Hypothalamus (tissue), 51 donors: ENCODE measurements at regions not wholly inside any gene's neighbourhood (a gene's known extent, or its start where the extent isn't known, plus 50 kb on each side); places are given as distances from the start of the nearest gene placed in this dataset.
A peak's percentile ranks its signal among the peaks of the same experiment; 100 is the strongest.

Source experiments
- DNase-seq, 51 donors: peaks; one replicate each; lab custom pipeline; 2025; lab: John Stamatoyannopoulos, UW

DNA sequence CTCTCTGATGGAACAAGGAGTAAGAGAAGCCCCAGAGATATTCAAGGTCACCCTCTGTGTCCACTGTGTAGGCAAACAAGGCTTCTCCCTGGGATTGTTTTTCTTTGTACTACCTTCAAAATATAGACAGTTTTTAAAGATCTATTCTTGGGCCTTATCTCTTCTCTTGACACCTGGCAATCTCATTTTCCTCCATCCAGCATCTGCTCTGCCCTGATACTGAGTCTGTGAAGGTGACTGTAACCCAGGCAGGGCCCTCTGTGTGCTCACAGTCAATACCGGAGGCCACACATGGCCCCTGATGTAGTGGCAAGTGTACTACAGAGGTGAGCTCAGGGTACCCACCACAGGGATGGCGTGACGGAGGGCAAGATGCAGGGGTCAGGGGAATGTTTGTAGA lies 221.1 kb downstream of the SNX10 start:
- no peak for DNase-seq

DNA sequence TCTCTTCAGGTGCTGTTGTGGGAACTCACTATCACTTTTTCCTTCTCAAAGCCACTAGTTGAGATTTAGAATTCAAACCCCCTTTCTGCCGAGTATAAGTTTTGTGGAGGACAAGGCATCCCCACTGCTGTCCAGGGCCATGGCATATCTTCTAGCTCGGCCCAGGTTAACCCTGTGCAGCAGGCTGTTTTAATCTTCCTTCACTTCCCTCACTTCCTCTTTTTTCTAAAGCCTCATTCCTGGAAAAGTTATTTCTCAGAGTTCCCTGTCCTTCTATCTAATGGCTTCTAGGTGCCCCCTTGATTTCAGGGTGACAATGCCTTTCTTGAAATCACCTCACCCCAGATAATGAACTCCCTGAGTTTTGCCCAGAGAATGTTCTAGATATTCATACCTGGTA lies 222.3 kb downstream of the SNX10 start:
- DNase-seq: no peak

DNA sequence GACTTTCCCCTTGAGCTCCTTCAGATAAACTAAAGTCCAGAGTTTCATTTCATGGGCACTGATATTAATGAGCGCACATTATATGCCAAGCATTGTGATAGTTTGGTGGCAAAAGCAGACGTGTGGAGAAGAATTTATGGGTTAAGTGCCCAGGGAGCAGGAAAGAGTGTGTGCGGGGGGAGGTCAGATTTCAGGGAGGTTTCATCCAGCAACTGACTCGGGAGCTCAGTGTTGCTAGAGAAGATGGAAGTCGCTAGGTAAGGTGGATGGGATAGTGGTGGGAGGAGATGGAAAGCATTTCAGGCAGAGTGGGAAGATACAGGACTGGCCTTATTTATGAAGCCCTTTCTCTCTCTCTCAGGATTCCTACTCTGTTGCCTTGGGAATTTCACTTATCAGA lies 223.0 kb downstream of the SNX10 start:
- DNase-seq: no peak

DNA sequence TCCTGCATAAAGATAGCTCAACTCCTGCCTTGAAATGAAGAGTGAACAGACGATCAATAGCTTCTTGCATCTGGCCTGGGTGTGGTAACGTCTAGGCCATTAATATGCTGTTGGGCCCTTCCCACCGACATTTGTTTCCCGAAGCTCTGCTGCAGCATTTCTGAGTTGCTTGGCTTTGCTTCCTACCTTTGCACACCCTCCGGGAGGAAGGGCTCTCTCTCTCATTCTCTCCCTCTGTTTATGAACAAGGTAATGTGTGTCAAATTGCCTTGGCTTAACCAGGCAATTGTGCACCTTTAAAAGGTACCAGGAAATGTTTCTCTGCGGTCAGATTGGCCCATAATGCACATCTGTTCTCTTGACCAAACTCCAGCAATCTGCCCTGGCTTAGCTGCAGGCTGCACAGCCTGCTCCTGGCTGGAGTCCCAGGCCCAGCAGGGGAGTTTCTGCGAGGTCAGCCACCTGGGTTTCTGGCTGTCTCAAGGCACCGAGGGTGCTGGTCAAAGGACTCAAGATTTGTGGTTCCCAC lies 223.7 kb downstream of the SNX10 start:
- DNase-seq: peak in 7 of 51 donors; percentile 2 to 8 (median 6)

DNA sequence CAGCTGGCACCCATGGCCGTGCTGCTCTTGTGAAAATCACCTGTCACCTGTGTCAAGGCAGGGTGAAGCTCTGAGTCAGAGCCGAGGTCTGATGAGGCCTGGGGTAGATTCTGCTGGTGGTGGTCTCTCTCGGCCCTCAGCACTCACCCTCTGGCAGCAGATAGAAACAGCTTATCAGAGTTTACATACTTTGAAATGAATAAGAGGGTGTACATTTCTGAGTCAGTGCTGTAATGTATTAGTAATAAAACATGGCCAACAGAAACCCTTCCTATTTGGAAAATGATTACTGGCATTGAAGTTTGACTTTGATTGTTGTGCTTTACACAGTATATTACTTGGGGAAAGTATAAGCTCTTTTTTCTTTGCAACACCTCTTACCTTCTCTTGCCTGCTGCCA lies 228.8 kb downstream of the SNX10 start:
- DNase-seq: no peak

DNA sequence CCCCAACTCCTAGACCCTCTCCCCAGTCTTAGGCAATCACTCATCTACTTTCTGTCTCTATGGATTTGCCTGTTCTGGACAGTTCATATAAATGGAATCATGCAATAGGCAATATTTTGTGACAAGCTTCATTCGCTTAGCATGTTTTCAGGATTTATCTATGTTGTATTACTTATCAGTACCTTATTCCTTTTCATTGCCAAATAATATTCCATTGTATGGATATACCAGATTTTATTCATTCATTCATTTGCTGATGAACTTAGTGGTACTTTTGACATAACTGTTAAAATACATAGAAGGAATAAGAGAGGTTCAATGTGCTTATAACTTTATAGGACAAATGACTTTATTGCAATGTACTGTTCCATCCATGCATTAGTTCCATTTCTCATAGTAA lies 231.0 kb downstream of the SNX10 start:
- DNase-seq: no peak

DNA sequence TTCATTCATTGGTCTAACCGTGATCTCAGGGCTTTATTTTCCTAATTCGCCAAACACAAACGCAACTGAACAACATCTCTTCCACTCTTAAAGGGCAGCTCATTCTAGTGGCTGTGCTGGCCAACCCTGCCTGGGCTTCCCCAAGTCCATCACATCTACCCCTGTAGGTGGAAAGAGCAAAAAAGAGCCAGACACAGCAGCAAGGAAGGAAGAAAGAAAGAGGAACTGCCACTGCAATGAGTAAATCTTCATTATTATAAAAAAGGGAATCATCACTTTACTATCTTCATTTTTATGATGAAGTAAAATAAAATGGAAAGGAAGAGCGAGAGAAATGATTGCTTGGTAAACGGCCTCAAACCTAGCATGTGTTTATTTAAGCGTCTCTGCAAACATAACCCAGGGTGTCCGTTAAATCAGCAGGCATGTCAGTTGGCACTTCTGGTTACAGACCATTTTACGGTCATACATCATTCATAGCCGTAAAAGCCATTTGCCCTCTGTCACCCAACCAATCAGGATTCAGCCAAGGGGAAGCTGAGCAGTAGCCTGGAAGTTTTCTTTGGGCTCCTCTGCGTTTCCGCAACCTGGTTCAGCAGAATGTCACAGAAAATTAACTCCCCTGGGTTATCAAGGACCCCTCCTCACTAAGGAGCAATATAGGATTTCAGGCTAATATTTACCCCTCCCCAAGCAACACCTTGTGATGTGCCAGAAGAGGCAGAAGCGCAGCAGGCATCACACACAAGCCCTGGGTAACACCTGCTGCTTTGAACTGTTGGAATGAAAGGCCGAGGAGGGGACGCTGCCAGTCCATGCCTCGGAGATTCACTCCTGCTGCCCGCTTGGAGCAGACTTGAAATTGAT lies 234.0 kb downstream of the SNX10 start:
- no peak for DNase-seq

DNA sequence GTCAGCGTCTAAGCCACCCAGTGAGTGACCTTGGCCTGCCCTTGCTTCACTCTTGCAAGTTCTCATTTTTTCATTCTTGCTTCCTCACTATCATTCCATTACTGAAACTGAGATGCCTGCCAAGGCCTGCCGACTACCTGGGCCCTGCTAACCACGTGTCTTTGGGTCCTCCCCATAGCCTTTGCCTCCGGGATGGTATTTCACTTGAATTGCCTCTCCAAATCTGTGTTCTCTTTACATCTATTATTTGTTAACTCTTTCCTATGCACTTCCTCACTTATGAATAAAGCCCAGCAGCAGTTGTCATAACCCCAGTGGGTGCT lies 234.6 kb downstream of the SNX10 start:
- DNase-seq: no peak

DNA sequence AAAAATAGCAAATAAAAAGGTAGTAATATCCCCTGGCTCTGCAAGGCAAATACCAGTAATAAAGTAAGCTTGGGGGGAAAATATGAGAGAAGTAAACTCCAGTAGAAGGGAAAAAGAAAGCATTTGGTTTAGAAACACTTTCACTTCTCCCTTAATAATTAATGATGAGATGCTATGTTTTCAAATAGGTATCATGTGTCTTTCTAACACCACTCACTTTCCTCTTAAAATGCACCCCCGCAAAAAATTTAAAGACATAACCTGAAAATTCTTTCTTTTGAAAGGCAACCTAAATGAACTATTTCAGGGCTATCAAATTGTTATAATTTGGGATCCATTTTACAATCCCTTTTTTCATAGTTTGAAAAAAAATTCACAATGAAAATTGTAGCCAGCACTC lies 240.3 kb downstream of the SNX10 start:
- DNase-seq: no peak

DNA sequence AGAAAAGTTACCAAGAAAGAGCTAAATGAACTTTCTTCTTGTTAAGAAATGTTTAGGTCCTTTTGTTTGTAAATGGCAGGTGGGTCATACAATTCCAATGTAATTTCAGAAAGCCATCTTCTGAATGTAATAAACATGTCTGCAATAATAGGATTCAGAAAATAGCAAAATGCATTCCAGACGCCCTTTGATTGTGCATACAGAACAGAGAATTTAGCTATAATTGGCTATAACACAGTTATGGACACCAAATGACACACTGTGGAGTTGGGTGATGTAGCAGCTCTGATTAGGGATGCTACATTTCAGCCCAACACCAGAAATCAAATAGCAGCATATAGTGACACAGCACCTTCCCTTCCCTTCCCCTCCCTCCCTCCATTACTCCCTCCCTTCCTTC lies 240.8 kb downstream of the SNX10 start:
- DNase-seq: no peak

DNA sequence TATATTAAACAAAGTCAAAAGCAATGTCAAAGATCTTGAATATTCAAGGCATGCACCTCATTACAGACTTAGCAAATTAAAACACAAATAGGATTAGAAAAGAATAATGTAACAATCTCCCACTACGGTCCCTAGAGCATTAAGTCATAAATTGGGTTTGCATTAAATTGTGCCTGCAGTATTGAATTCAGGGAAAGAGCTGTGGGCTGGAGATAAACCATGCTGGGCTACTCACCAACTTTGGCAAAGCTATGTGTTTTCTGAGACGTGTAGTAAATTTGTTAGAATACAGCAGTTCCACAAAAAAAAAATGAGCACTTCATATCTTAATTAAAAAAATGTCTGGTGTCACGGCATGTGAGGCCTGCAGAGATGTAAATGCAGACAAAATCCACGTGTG lies 241.6 kb downstream of the SNX10 start:
- no peak for DNase-seq

DNA sequence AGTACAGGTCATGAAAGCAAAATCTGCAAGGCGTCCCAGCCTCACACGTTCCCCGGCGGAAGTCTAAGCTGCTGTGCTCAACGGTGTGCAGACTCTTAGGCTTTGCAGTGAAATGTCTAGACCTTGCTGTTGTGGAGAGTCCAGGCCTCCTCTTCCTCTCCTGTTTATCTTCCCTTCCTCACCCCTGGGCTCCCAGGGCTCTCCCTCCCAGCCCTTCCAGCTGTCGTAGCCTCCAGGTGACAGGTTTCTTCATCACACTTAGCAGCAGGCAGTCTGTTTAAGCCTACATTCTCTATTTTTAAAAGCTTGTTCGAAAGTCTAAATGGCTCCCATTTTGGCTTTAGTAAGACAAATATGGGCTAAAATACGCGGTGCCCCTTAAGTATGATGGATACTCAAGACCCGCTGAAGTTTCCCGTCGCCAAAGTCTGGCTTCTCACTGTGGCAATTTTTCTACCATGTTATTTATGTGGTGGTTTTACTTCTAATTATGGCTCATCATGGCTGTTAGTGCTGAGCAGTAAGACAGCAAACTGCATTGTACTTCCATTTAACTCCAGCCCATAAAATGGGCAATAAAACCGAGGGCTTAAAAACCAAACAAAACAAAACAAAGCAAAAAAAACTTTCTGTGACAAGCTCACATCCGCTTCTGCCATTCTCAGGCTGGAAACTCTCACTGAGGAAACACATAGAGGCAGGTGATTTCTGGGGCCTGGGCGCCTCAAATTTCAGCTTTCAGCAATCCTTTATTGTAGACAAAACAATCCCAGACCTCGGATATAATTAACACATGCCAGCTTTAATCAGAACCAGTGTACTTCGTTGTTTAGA lies 243.2 kb downstream of the SNX10 start:
- DNase-seq: no peak

DNA sequence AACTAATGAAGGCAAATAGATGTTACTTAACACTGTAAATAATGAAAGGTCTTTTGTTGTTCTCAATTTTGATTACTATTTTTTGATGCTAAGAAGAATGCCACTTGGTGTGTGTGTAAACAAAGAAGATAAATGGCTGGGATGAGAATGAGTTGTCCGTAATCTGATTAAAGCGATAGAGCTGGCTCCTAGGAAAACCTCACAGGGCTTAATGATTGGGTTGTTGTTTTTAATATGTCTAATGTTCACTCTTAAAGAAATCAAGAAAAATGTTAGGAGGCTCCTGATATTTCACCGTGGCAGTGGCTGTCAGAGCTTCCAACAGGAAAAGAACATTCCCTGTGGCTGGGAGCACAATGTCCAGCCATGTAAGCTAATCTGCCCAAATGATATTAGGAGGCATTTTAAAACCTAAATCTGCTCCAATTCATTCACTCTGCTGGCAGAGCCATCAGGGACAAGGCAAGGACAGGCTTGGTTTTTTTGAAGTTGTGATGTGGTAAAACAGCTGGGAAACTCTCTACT lies 243.9 kb downstream of the SNX10 start:
- DNase-seq: no peak

DNA sequence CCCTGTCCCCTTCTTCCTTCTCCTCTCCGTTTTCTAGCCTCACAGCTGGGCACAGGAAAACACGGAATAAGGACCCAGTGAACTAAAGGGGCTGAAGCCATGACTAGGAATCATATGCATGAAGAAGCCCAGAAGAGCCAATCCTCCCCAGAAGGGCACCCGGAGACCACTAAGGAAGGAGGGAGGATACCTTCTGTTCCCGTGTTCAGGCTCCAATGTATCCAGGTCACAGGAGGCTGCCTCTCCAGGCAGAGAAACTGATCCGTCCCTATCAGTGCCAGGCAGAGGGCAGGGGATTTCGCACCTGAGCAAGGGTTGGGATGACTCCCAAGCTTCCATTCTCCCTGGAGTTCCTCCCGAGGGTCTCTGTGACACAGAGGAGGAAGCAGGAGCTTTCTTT lies 246.6 kb downstream of the SNX10 start:
- DNase-seq: no peak

DNA sequence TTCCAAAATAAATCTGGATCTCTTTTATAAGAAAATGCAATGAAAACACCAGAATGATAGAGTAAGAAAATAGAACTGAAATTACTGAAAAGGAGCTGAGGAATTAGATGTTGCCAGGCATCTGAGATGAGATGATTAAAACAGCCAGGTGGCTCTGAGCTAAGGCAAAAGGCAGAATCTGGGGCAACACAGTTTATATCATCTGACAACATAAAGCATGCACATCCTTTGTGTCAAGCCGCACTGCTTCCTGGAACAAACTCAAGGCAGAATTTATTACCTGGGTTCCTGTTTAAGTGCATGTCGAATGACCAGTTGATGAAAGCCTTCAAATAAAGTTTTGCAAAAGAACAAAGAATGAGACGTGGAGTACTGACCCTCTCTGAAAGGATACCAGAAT lies 247.0 kb downstream of the SNX10 start:
- DNase-seq: no peak

DNA sequence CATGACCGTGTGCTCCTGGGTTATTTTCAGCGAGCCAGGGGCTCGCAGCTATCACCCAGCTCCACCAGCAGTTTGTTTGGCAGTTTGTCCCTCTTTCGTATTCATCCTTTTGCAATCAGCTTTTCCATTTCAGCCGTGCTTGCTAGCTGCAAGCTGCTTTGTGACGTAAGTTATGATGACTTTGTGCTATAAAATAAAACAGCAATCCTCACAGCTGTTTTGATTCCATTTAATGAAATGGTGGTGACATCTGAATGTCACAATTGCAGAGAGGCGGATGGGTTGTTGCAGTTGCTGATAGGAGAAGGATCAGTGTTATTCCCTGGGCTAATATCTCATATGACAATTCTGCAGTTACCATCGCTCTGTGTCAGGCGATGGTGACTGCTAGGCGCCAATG lies 251.7 kb downstream of the SNX10 start:
- no peak for DNase-seq

DNA sequence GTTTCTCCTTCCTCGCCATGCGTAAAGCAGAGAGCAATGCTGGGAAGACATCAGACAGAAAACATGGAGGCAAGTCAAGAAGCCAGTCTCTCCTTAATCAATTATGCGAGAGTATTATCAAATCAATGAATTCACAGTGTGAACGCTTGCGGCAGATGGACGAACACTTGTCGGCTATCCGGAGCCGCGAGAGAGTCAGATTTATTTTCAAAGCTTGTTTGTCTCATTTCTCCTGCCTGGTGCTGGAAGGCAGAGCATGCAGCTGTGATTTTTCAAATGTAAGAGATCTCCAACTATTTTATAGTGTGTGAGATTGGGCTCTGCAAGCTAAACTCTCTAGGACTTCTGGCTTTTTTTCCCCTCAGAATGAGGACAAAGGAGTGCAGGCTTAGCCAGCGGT lies 252.3 kb downstream of the SNX10 start:
- DNase-seq: no peak

DNA sequence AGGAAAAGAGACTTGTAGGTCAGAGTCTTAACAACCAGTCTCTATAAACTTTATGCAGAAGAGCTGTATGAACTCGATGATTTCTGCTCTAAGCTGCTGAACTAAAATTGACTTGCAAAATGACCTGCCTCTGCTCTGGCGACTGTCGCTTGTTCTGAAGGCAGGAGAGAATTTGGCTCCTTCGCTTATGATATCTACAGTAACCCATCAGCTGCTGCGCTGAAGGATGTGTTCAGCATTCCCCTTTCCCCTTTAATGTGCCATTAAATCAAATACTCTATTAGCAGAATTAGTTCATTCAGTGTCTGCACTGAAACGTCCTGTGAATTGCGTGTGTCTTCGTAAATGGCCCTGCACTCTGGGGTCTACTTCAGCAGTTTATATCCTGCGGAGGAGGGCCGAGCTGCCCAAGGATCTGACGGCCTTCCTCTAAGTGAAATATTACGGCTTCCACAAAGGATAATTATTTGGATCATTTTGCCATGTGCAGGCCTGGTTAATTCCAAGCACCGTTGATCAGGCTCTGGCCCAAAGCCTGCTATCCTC lies 254.9 kb downstream of the SNX10 start:
- no peak for DNase-seq

DNA sequence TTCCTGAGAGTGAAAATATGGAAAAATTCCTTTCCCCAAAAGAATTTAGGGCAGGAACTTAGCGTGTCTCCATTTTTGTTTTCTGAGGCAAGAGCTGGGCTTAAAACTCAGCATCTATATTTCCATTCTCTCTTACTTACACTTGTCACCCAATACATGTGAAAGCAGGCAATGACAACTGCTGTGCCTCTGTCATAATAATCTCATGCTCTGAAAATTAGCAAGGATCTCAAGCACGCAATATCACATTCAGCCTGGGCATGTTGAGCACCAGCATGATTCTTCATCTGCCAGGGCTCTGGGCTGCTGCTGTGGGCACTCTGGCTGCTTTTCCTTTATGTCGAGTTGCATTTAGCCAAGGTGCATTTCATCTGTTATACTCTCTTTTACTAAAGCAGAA lies 255.5 kb downstream of the SNX10 start:
- no peak for DNase-seq

DNA sequence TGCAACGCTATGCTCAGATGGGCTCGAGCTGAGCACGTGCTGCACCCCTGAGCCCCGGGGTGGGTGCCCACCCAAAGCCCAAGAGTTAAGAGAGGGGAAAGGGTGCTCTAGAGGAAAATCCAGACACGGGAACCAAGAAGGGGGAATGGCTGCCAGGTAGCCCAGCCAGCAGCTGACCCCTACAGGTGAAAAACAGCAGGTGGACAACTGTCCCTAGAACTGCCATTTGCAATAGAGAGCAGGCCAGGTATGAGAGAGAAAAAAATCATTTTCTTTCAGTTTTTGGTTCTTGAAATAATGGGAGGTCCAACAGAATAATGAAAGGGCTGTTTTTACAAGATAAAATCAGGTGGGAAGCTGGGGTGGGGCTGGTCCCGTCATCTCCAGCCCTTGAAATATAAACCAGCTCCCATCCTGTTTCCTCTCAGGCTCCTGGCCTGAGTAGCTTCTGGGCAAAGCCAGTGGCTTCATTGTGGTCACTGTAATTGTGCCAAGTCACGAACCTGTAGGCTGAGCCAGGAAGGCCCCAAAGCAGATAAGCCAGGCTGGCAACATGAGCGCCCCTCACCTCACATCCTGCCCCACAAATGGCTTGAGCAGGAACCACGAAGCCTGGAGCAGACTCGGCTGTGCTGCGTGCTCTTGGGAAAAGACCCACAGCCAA lies 257.8 kb downstream of the SNX10 start:
- DNase-seq: no peak

DNA sequence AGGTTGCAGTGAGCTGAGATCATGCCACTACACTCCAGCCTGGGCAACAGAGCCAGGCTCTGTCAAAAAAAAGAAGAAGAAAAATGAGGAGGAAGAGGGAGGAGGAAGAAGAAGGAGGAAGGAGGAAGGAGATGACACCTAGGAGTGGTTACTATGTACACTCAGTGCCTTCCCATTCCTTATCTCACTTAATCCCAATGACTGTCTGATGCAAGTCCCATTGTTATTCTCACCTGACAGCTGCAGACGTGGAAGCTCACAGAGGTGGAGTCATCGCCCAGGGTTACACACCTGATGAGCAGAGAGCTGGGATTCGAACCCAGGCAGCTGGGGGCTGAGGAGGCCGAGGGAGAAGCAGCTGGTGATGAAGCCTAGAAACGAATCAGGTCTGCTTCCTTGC lies 258.8 kb downstream of the SNX10 start:
- no peak for DNase-seq
